ENCODE measurements at regions not wholly inside any gene's neighbourhood (a gene's known extent, or its start where the extent isn't known, plus 50 kb on each side); places are given as distances from the start of the nearest gene placed in this dataset.
"Not testable (repeated sequence)": the region's sequence is repeated elsewhere in the genome, so short reads cannot be mapped to it uniquely, and the experiment has no call there.

DNA sequence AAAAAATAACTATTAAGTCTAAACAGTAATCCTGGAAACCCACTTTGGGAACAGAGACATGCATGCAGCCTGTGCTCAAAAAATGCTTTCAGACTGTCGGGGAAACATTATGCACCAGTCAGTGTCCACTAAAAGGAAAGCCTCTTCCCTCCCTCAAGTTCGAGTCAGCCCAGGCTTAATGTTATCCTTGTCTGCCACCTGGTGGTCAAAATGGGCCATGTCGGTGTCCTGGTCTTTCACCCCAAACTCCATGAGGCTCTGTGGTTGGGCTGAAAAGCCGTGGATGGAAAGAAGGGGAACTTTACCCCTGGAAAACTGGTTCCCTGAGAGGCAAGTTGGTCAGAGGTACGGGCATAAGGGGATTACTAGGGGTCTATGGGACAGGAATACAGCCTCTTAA, 88.4 kb upstream of the ZNF492 start:
- intact Hi-C loops (cut with micrococcal nuclease): no loop called here
- no peak for ATAC-seq
- peak; percentile 41 for DNase-seq

GRCh38 chr19:22533761-22534160, 100.4 kb upstream of the ZNF492 start:
- DNase-seq (no peak), ATAC-seq (no peak)
- intact Hi-C loops (cut with micrococcal nuclease): no loop called here

DNA sequence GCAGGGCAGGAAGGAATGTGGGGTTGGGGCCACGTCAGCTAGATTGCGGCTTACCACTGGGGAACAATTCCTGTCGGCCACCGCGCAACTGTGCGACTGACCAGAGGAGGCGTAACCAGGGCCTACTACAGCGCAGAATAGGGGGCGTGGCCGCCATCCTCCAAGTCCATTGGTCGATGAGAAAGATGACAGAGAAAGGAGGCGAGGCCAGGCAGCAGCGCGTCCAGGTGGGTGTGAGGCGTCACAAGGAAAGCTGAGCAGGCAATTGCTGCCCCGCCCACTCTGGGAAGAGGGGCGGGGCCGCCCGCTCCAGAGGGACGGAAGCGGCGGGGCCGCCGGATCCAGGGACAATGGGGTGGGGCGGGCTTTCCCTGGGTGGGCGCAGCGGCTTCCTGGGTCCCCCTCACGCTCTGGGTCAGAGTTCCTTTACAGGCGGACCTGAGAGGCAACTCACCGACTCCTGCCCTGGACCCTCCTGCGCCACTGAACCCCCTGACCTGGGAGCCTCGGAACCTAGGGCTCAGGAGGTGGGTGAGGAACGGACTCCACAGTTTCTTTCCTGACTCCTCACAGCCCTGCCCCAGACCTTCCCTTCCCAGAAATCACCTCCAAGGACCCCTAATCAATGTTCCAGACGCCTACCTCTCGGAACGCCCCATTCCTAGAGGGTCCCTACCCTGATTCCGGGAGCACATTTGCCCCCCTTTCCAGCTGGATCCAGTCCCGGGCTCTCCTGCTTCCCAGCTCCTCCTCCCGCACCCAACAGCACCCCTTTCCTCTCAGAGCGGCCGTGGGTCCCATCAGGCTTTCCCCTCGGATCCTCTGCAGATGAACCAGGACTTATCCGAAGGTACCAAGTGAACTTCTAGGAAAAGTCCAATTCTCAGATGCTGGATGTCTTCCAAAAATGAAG, 101.5 kb upstream of the ZNF492 start:
- intact Hi-C loops (cut with micrococcal nuclease): no loop called here
- ATAC-seq: peak; percentile 98
- peak; percentile 81 for DNase-seq

DNA sequence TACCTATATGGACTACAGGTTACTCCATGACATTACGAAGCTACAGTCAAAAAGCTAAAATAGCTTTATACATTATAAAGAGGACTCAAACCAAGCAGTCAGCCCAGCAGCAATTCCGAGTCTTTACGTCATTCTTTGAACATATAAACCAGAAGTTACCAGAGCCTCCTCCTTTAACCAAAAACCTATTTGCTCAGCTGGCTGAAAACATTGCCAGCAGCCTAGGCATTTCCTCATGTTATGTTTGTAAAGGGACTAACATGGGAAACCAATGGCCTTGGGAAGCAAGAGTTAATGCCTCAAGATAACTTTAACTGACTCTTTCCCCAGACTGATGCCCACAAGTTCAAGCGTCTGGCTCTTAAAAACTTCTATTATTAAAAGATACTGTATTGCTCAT, 104.1 kb upstream of the ZNF492 start:
- DNase-seq (no peak), ATAC-seq (no peak)
- intact Hi-C loops (cut with micrococcal nuclease): no loop called here

- no peak for ATAC-seq
- DNase-seq: no peak
- intact Hi-C loops (cut with micrococcal nuclease): no loop called here
Measured at GRCh38 chr19:22528956-22529355, 105.2 kb upstream of the ZNF492 start.

GRCh38 chr19:22527554-22527953, 105.4 kb upstream of the ZNF98 start:
- intact Hi-C loops (cut with micrococcal nuclease): no loop called here
- no peak for ATAC-seq
- DNase-seq: no peak

DNA sequence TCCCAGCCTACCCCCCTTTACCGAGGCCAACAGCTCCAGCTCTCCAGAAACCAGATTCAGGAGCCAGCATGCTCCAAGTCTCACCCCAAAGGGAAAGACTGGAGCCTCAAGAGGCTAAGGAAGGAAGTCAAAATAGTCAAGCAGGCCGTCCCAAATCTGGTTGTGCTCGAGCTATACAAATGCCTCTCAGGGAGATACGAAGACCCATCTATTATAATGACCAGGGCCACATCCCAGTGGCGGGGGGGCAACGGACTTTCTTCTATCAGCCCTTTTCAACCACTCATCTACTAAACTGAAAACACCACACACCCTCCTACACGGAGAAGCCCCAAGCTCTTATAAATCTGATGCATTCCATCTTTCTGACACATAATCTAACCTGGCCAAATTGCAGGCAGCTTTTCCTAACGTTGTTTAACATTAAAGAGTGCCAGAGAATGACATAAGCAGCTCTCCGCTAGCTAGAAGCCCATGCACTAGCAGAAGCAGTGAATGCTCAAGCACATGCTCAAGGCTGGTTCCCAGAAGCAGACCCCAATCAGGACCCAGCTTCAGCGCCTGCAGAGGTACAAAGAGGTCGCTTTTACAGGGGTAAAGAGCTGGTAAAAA, 104.6 kb upstream of the ZNF98 start:
- peak; percentile 15 for ATAC-seq
- intact Hi-C loops (cut with micrococcal nuclease): no loop called here
- no peak for DNase-seq

GRCh38 chr19:22523940-22524339, 101.8 kb upstream of the ZNF98 start:
- DNase-seq: no peak
- intact Hi-C loops (cut with micrococcal nuclease): no loop called here
- ATAC-seq: no peak

DNA sequence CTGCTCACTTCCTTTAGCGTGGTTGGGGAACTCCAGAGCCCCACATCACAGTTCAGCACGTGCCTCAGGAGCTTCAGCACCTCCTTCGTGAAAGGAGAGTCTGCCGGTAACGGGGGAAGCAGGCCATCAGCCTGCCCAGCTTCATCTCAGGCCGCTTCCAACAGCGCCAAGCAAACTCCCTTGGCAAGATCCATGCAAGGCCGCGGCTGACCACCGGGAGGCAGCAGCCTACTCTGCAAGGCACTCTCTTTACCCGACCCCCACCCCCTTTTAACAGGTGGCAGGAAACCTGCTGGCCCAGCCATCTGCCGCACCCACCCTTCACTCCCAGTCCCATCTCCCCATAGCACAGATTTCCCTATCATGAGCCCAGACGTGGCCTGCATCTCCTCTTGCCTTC, 97.4 kb upstream of the ZNF98 start:
- DNase-seq; ATAC-seq; intact Hi-C loops (cut with micrococcal nuclease): not testable (repeated sequence)

DNA sequence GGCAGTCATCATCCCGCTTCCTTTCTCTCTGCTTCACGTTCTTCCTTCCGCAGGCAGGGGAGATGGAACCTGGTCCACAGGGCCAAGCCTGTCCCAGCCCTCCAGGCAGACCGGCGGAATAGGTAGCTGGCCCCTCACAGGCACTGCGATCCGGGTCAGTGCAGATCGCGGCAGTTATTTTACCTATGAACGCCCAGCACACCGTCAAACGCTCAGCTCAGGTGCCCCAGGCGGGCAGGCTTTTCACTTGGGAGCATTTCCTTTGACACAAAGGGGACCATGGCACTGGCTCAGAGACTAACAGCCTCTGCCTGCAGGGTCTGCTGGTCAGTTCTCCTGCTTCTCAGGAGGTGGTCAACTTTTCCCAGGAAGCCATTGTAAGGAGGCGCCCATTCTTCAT, 97.0 kb upstream of the ZNF98 start:
- intact Hi-C loops (cut with micrococcal nuclease): no loop called here
- no peak for ATAC-seq
- DNase-seq: no peak

DNA sequence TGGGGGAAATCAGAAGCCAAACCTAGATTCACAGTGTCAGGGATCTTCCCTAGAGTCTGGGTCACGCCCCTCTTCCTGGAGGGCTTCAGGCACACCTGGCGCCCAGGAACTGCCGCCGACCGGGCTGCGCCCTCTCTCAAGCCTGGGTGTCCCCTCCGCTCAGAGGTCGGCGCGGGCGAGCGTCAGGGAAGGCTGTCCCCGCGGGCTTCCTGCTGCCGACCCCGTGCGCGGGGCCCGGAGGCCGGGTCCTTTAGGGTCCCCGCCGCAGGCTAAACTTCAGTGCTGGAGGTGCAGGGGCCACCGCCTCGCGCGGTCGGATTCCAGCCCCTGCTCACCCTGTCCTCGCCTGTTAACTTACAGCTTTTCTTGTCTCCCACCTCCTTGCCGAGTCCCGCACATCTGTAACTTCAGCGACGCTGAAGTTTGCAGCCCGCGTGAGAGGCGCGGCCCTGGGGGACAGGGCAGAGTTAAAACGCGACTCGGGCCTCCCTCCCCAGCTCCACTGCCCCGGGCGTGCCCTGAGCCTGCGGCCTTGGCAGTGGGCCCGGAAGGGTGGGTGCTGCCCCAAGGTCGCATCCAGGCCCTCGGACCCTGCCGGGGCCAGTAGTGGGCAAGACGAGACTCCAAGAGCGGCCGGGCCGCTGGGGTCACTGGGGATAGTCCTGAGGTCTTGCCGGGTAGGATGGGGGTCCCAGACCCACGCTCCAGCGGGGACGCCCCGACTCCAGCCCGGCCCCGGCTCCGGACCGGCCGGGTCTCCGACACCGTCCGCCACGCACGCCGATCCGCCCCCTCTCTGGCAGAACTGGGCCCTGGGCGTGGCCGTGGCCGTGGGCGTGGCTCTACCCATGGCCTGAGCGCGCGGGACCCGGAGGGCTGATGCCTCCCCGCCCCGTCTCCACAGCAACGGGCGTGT, 95.6 kb upstream of the ZNF98 start:
- intact Hi-C loops (cut with micrococcal nuclease): no loop called here
- ATAC-seq (no peak), DNase-seq (no peak)

DNA sequence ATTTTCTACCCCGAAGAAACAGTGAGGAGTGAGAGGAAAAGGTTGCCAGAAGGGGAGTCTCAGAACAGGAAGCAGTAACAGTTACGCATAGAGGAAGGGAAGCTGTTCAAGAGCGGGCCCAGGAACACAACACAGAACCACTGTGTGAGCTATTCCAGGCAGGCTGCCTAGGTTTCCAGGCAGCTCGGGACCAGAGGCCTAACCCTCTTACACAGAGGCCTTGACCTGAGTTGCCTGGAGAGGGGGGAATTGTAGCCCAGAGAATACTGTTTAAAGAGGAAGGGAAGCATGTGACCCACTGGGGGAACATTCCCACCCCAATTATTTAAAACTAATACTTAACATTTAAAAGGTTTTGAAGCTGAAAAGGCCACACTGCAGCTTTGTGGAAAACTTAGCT, 93.3 kb upstream of the ZNF98 start:
- intact Hi-C loops (cut with micrococcal nuclease): no loop called here
- ATAC-seq: no peak
- DNase-seq: no peak

DNA sequence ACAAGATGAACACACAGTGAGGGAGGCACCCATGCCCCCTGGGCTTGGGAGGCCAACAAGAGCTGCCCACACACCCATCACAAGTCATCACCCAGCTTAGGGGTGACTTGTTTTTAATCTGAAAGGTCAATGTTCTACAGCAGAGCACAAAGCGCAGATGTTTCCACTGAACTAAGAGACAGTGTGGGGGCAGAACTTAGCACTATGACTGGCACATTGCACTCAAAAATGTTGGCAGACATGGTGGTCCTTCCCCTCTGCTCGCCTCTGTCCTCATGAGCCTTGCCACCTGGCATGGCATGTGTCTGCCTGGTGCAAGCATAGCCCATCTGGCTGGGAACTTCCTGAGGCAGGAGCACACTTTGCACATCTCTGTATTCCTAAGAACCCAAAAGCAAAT, 81.4 kb upstream of the ZNF98 start:
- no peak for DNase-seq
- ATAC-seq: no peak

DNA sequence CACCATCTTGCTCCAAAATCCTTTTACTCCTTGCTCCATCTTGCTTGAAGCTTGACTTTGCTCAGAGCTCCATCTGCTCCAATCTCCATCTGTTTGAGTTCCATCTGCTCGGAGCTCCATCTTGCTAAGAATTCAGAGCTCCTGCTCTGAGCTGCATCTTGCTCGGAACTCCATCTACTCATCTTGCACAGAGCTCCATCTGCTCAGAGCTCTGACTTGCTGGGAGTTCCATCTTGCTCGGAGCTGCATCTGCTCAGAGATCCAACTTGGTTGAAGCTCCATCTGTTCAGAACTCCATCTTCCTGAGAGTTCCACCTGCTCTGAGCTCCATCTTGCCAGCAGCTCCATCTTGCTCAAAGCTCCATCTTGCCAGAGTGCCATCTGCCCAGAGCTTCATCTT, 80.6 kb upstream of the ZNF98 start:
- no peak for DNase-seq
- ATAC-seq: no peak
- intact Hi-C loops (cut with micrococcal nuclease): no loop called here

More for the DNA sequence above, 81.4 kb upstream of the ZNF98 start:
- intact Hi-C loops (cut with micrococcal nuclease): no loop called here

DNA sequence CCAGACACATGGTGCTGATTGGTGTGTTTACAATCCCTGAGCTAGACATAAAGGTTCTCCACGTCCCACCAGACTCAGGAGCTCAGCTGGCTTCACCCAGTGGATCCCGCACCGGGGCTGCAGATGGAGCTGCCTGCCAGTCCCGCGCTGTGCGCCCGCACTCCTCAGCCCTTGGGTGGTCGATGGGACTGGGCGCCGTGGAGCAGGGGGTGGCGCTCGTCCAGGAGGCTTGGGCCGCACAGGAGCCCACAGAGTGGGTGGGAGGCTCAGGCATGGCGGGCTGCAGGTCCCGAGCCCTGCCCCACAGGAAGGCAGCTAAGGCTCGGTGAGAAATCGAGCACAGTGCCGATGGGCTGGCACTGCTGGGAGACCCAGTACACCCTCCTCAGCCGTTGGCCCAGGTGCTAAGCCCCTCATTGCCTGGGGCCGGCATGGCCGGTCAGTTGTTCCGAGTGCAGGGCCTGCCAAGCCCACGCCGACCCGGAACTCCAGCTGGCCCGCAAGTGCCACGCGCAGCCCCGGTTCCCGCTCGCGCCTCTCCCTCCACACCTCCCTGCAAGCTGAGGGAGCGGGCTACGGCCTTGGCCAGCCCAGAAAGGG, 76.8 kb upstream of the ZNF98 start:
- ATAC-seq; DNase-seq; intact Hi-C loops (cut with micrococcal nuclease): not testable (repeated sequence)

GRCh38 chr19:22491746-22492145, 69.6 kb upstream of the ZNF98 start:
- intact Hi-C loops (cut with micrococcal nuclease): no loop called here
- ATAC-seq: no peak

GRCh38 chr19:22483514-22483913, 61.4 kb upstream of the ZNF98 start:
- DNase-seq; intact Hi-C loops (cut with micrococcal nuclease); ATAC-seq: not testable (repeated sequence)

More at GRCh38 chr19:22491746-22492145, 69.6 kb upstream of the ZNF98 start:
- no peak for DNase-seq

DNA sequence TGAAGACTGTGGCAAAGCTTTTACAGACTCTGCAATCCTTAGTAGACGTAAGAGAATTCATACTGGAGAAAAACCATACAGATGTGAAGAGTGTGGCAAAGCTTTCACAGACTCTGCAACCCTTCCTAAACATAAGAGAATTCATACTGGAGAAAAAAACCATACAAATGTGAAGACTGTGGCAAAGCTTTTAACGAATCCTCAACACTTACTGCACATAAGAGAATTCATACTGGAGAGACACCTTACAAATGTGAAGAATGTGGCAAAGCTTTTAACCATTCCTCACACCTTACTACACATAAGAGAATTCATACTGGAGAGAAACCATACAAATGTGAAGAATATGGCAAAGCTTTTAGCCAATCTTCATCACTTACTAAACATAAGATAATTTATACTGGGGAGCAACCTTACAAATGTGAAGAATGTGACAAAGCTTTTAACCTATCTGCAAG, 50.1 kb upstream of the ZNF98 start:
- DNase-seq (no peak), ATAC-seq (no peak)
- intact Hi-C loops (cut with micrococcal nuclease): no loop called here
